Gastroesophageal sphincter (tissue), 3 donors: ENCODE measurements at regions not wholly inside any gene's neighbourhood (a gene's known extent, or its start where the extent isn't known, plus 50 kb on each side); places are given as distances from the start of the nearest gene placed in this dataset.

Experiments used
- CTCF ChIP-seq, 4 experiments: fragments of 200-600 bp in 2 of 4; fragments of 450-650 bp in 2 of 4; sonication (generic) in 1 of 4; IDR thresholded peaks; one replicate each; pipeline ENCODE4 v1.5.1; 2017 to 2019; ENCODE audit warnings: antibody characterized with exemption in 4 of 4, mild to moderate bottlenecking in 2 of 4, moderate library complexity in 2 of 4
- POLR2A ChIP-seq, 2 donors: fragments of 450-650 bp; IDR thresholded peaks; one replicate each; pipeline ENCODE4 v1.6.1; 2017; ENCODE audit warnings: antibody characterized with exemption in 2 of 2, mild to moderate bottlenecking in 2 of 2, moderate library complexity in 1 of 2

- TF ChIP-seq POLR2A (IDR thresholded peaks at IDR 0.05): no peak
- TF ChIP-seq CTCF (IDR thresholded peaks at IDR 0.05): no peak
Observed at GRCh38 chr16:11482946-11483748, 103.6 kb downstream of the LITAF start.
